ENCODE measurements at regions not wholly inside any gene's neighbourhood (a gene's known extent, or its start where the extent isn't known, plus 50 kb on each side); places are given as distances from the start of the nearest gene placed in this dataset.

GRCh38 chr11:69916806-69917387 lies 97.7 kb upstream of the FGF3 start:
- Histone ChIP-seq H3K4me3 (ENCODE audit: low read length) (no peak overlapping the region), H3K36me3 (replicated peaks; ENCODE audit: low read depth, low read length) (no peaks in the 10 kb centered on the region), H4K20me1 (ENCODE audit: insufficient read depth, low read length) (no peaks in the 10 kb centered on the region), H3K4me1 (ENCODE audit: low read length) (peaks cover 5% of the 10 kb centered on the region; the same call in 1 of the 2 replicates), H3K27me3 (ENCODE audit: low read depth, low read length) (peaks cover 10% of the 10 kb centered on the region; the same call in 1 of the 2 replicates), H3K9ac (ENCODE audit: low read length) (no peak overlapping the region), H3K79me2 (ENCODE audit: low read length) (no peaks in the 10 kb centered on the region), H3K27ac (ENCODE audit: low read length) (no peak overlapping the region), H3K4me2 (ENCODE audit: low read length) (no peak overlapping the region), H3K9me3 (ENCODE audit: insufficient read depth, low read length) (no peaks in the 10 kb centered on the region), H2AFZ (ENCODE audit: low read depth, low read length) (no peak overlapping the region)
- TF ChIP-seq CTCF (IDR thresholded peaks at IDR 0.05; ENCODE audit: low read depth, low read length) (no peak), EZH2phosphoT487 (IDR thresholded peaks at IDR 0.05; ENCODE audit: low read depth) (no peak)

- H3K79me2 ChIP-seq (ENCODE audit: low read length) = no peaks in the 10 kb centered on the region
- H3K4me1 ChIP-seq (ENCODE audit: low read length) = peaks cover 5% of the 10 kb centered on the region; the same call in 1 of the 2 replicates
- H3K4me3 ChIP-seq (ENCODE audit: low read length) = no peak overlapping the region
- no peak for TF ChIP-seq EZH2phosphoT487 (IDR thresholded peaks at IDR 0.05; ENCODE audit: low read depth)
- H3K9ac ChIP-seq (ENCODE audit: low read length) = no peak overlapping the region
- no peaks in the 10 kb centered on the region for H4K20me1 ChIP-seq (ENCODE audit: insufficient read depth, low read length)
- H3K9me3 ChIP-seq (ENCODE audit: insufficient read depth, low read length) = no peaks in the 10 kb centered on the region
- no peak overlapping the region for H2AFZ ChIP-seq (ENCODE audit: low read depth, low read length)
- peaks cover 10% of the 10 kb centered on the region; the same call in 1 of the 2 replicates for H3K27me3 ChIP-seq (ENCODE audit: low read depth, low read length)
- no peak overlapping the region for H3K27ac ChIP-seq (ENCODE audit: low read length)
- no peaks in the 10 kb centered on the region for H3K36me3 ChIP-seq (replicated peaks; ENCODE audit: low read depth, low read length)
- H3K4me2 ChIP-seq (ENCODE audit: low read length) = no peak overlapping the region
Measured at GRCh38 chr11:69917529-69917928, 98.3 kb upstream of the FGF3 start.

- no peak overlapping the region for H3K4me3 ChIP-seq (ENCODE audit: low read length)
- peaks cover 2% of the 10 kb centered on the region; the same call in 1 of the 2 replicates for H3K4me1 ChIP-seq (ENCODE audit: low read length)
Measured at GRCh38 chr11:69918231-69918937, 99.2 kb upstream of the FGF3 start.

GRCh38 chr11:69918938-69919650 lies 99.9 kb upstream of the FGF3 start:
- Histone ChIP-seq H3K4me2 (ENCODE audit: low read length) (peak overlapping the region; percentile 37), H3K27ac (ENCODE audit: low read length) (no peak overlapping the region)
- TF ChIP-seq CTCF (IDR thresholded peaks at IDR 0.05; ENCODE audit: low read depth, low read length) (peak; percentile 95), EZH2phosphoT487 (IDR thresholded peaks at IDR 0.05; ENCODE audit: low read depth) (no peak)

More at GRCh38 chr11:69918231-69918937, 99.2 kb upstream of the FGF3 start:
- Histone ChIP-seq H3K27ac (ENCODE audit: low read length) (no peak overlapping the region), H3K9ac (ENCODE audit: low read length) (no peak overlapping the region), H3K36me3 (replicated peaks; ENCODE audit: low read depth, low read length) (no peaks in the 10 kb centered on the region), H3K27me3 (ENCODE audit: low read depth, low read length) (peaks cover 10% of the 10 kb centered on the region; the same call in 1 of the 2 replicates), H3K9me3 (ENCODE audit: insufficient read depth, low read length) (no peaks in the 10 kb centered on the region), H4K20me1 (ENCODE audit: insufficient read depth, low read length) (no peaks in the 10 kb centered on the region), H3K79me2 (ENCODE audit: low read length) (no peaks in the 10 kb centered on the region), H3K4me2 (ENCODE audit: low read length) (peak overlapping the region; percentile 37), H2AFZ (ENCODE audit: low read depth, low read length) (no peak overlapping the region)
- TF ChIP-seq EZH2phosphoT487 (IDR thresholded peaks at IDR 0.05; ENCODE audit: low read depth) (no peak), CTCF (IDR thresholded peaks at IDR 0.05; ENCODE audit: low read depth, low read length) (no peak)

More at GRCh38 chr11:69918938-69919650, 99.9 kb upstream of the FGF3 start:
- no peaks in the 10 kb centered on the region for H3K79me2 ChIP-seq (ENCODE audit: low read length)
- peaks cover 15% of the 10 kb centered on the region; the same call in 1 of the 2 replicates for H3K27me3 ChIP-seq (ENCODE audit: low read depth, low read length)
- H3K9ac ChIP-seq (ENCODE audit: low read length) = no peak overlapping the region
- no peak overlapping the region for H3K4me3 ChIP-seq (ENCODE audit: low read length)
- H3K36me3 ChIP-seq (replicated peaks; ENCODE audit: low read depth, low read length) = no peaks in the 10 kb centered on the region
- H2AFZ ChIP-seq (ENCODE audit: low read depth, low read length) = no peak overlapping the region
- H3K9me3 ChIP-seq (ENCODE audit: insufficient read depth, low read length) = no peaks in the 10 kb centered on the region
- peaks cover 2% of the 10 kb centered on the region; the same call in 1 of the 2 replicates for H3K4me1 ChIP-seq (ENCODE audit: low read length)
- H4K20me1 ChIP-seq (ENCODE audit: insufficient read depth, low read length) = no peaks in the 10 kb centered on the region
